ENCODE measurements at regions not wholly inside any gene's neighbourhood (a gene's known extent, or its start where the extent isn't known, plus 50 kb on each side); places are given as distances from the start of the nearest gene placed in this dataset.
"Not testable (repeated sequence)": the region's sequence is repeated elsewhere in the genome, so short reads cannot be mapped to it uniquely, and the experiment has no call there.

DNA sequence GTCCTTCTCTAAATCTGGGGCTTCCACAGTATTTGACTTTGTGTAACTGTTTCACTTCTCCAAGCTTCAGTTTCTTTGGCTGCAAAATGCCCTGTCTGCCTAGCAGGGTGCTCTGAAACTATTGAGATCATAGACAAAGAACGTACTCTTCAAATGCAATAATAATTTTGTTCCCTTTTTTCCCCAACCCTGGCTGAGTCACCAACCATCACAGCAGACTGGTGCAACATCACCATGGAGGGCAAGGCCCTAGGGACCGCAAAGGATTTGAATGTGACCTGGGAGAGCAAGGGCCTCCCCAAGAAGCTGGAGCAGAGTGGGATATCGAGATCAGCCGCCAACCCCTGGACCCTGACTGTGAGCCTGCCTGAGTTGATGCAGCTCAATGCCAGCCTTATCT, 115.0 kb downstream of the FCRL5 start:
- TF ChIP-seq, protein P1, sequence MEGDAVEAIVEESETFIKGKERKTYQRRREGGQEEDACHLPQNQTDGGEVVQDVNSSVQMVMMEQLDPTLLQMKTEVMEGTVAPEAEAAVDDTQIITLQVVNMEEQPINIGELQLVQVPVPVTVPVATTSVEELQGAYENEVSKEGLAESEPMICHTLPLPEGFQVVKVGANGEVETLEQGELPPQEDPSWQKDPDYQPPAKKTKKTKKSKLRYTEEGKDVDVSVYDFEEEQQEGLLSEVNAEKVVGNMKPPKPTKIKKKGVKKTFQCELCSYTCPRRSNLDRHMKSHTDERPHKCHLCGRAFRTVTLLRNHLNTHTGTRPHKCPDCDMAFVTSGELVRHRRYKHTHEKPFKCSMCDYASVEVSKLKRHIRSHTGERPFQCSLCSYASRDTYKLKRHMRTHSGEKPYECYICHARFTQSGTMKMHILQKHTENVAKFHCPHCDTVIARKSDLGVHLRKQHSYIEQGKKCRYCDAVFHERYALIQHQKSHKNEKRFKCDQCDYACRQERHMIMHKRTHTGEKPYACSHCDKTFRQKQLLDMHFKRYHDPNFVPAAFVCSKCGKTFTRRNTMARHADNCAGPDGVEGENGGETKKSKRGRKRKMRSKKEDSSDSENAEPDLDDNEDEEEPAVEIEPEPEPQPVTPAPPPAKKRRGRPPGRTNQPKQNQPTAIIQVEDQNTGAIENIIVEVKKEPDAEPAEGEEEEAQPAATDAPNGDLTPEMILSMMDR (IDR thresholded peaks at IDR 0.05): no peak
- TF ChIP-seq POLR2A (IDR thresholded peaks at IDR 0.05): no peak
- intact Hi-C loops (cut with DNase I; ENCODE audit: low total_unique reads): no loop called here
- DNase-seq: no peak
- Histone ChIP-seq H3K27ac (no peak overlapping the region), H3K9me3 (no peaks in the 10 kb centered on the region), H3K4me1 (no peaks in the 10 kb centered on the region), H3K4me3 (no peak overlapping the region), H3K27me3 (no peaks in the 10 kb centered on the region), H3K36me3 (ENCODE audit: low read depth, missing control alignments) (no peaks in the 10 kb centered on the region)
- 80 to 91% methylated on average over 4 of the region's 4 CpGs for WGBS, 2 donors

DNA sequence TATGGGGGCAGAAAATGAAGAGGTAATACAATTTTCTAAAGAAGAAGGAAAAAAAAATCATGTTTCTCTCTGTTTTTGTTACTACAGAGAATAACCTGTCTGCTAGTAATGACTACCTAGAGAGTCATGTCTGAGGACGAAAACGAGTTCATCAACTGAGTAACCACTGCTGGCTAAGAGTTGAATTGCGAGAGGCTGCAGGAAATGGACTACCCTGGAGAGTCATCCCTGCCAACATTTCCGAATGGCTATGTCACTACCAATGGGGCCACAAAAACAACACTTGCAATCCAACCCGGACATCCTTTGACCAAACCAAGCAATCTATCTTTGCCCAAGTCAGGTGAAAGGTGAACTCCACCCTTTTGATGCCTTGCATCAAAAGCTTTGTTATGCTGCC, 120.6 kb downstream of the FCRL5 start:
- TF ChIP-seq, protein P1 (IDR thresholded peaks at IDR 0.05): no peak
- TF ChIP-seq POLR2A (IDR thresholded peaks at IDR 0.05): no peak
- intact Hi-C loops (cut with DNase I; ENCODE audit: low total_unique reads): no loop called here
- H3K36me3 ChIP-seq (ENCODE audit: low read depth, missing control alignments): no peaks in the 10 kb centered on the region

DNA sequence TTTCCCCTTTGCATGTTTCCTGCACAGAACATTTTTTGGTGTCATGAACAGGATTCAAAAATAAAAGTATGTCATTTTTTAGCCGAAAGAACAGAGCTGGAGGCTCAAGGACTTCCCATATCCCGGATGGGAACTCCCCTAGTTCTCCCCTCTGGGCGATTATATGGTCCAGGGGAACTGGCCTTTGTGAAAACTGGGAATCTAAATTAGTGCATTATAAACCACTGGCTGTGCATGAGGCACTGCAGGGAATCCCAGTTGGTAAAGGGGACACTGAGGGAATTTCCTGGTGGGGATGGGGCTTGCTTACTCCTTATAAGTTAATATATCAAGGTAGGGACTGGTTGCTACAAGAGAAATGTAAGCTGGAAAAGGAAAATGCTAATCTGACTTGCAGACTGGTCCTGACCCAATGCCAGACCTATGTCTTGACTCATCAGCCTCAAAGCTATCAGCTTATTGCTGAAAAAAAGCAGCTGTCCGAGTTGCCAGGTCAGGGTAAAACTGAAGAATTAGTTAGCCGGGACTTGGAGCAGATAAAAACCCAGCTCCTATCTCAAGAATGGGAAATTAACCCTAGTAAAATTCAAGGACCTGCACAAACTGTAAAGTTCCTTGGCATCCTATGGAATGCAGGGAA, 122.6 kb downstream of the FCRL5 start:
- TF ChIP-seq, protein P1 (IDR thresholded peaks at IDR 0.05): no peak
- TF ChIP-seq POLR2A (IDR thresholded peaks at IDR 0.05): no peak
- WGBS, 2 donors: 66 to 71% methylated on average over 5 of the region's 5 CpGs
- Histone ChIP-seq H3K27me3 (no peaks in the 10 kb centered on the region), H3K9me3 (no peaks in the 10 kb centered on the region), H3K36me3 (ENCODE audit: low read depth, missing control alignments) (no peaks in the 10 kb centered on the region), H3K4me1 (no peaks in the 10 kb centered on the region), H3K27ac (no peak overlapping the region), H3K4me3 (no peak overlapping the region)
- no peak for DNase-seq
- intact Hi-C loops (cut with DNase I; ENCODE audit: low total_unique reads): no loop called here

More for the DNA sequence above, 120.6 kb downstream of the FCRL5 start:
- H3K27ac ChIP-seq: no peak overlapping the region
- no peaks in the 10 kb centered on the region for H3K27me3 ChIP-seq
- no peak for DNase-seq
- 86 to 91% methylated on average over 5 of the region's 5 CpGs for WGBS, 2 donors
- no peak overlapping the region for H3K4me3 ChIP-seq
- no peaks in the 10 kb centered on the region for H3K4me1 ChIP-seq
- no peaks in the 10 kb centered on the region for H3K9me3 ChIP-seq

DNA sequence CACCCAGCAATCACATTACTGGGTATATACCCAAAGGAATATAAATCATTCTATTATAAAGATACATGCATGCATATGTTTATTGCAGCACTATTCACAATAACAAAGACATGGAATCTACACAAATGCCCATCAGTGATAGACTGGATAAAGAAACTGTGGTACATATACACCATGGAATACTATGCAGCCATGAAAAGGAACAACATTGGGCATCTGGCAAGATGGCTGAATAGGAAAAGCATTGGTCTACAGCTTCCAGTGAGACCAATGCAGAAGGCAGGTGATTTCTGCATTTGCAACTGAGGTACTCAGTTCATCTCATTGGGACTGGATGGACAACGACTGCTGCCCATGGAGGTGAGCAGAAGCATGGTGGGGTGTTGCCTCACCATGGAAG, 128.6 kb downstream of the FCRL5 start:
- H3K27me3 ChIP-seq; DNase-seq; H3K27ac ChIP-seq; H3K36me3 ChIP-seq (ENCODE audit: low read depth, missing control alignments); H3K9me3 ChIP-seq; H3K4me3 ChIP-seq; intact Hi-C loops (cut with DNase I; ENCODE audit: low total_unique reads); H3K4me1 ChIP-seq: not testable (repeated sequence)
- WGBS, 2 donors: 94 to 100% methylated on average over 1 of the region's 1 CpG

DNA sequence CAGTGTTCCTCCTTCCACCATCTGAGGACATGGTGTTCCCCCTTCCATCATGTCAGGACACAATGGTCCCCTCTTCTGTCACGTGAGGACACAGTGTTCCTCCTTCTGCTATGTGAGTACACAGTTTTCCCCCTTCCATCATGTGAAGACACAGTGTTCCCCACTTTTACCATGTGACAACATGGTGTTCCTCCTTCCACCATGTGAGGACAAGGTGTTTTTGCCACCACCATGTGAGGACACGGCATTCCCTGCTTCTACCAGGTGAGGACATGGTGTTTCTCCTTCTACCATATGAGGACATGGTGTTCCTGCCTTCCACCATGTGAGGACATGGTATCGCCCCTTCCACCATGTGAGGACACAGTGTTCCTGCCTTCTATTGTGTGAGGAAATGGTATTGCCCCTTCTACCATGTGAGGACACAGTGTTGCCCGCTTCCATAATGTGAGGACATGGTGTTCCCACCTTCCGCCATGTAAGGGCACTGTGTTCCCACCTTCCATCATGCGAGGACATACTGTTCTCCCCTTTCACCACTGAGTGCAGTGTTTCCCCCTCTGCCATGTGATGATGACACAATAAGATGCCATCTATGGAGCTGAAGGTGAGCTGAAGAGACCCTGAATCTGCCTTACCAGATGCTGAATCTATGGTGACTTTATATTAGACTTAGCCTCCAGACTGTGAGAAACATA, 132.3 kb downstream of the FCRL5 start:
- Histone ChIP-seq H3K9me3 (no peaks in the 10 kb centered on the region), H3K4me1 (no peaks in the 10 kb centered on the region), H3K27ac (no peak overlapping the region), H3K4me3 (no peak overlapping the region), H3K27me3 (no peaks in the 10 kb centered on the region), H3K36me3 (ENCODE audit: low read depth, missing control alignments) (no peaks in the 10 kb centered on the region)
- intact Hi-C loops (cut with DNase I; ENCODE audit: low total_unique reads): no loop called here
- WGBS, 2 donors: 91 to 94% methylated on average over 6 of the region's 6 CpGs
- TF ChIP-seq, protein P1 (IDR thresholded peaks at IDR 0.05): no peak
- no peak for TF ChIP-seq POLR2A (IDR thresholded peaks at IDR 0.05)
- no peak for DNase-seq

Measured in testis (tissue), 2 donors.